Mesodermal cell (in vitro differentiated cells): ENCODE measurements at regions not wholly inside any gene's neighbourhood (a gene's known extent, or its start where the extent isn't known, plus 50 kb on each side); places are given as distances from the start of the nearest gene placed in this dataset.

Experiments
- H3K27ac ChIP-seq: 2 replicates; pipeline ENCODE4 v1.7.0; 2013; ENCODE audit warnings: mild to moderate bottlenecking, low read depth, low read length, moderate library complexity; ENCODE audit not compliant: severe bottlenecking
- H3K36me3 ChIP-seq: 2 replicates; pipeline ENCODE4 v1.7.1; 2013; ENCODE audit warnings: mild to moderate bottlenecking, low read length, moderate library complexity; ENCODE audit not compliant: control insufficient read depth, insufficient read depth
- H3K4me1 ChIP-seq: one replicate; pipeline ENCODE4 v1.7.1; 2013; ENCODE audit warnings: mild to moderate bottlenecking, low read length; ENCODE audit not compliant: insufficient read depth, control insufficient read depth, poor library complexity, severe bottlenecking
- H3K4me3 ChIP-seq: 2 replicates; pipeline ENCODE4 v1.7.0; 2013; ENCODE audit warnings: low read length, control low read depth, mild to moderate bottlenecking; ENCODE audit not compliant: insufficient read depth, poor library complexity, severe bottlenecking; ENCODE audit errors: extremely low read depth
- H3K9me3 ChIP-seq: 2 replicates; pipeline ENCODE4 v1.7.1; 2013; ENCODE audit warnings: mild to moderate bottlenecking, low read length, moderate library complexity; ENCODE audit not compliant: control insufficient read depth
- WGBS, 2 experiments: methylation state at CpG; one replicate each; pipeline ENCODE4 v1.1.5; 2013; ENCODE audit warnings: missing lambda C conversion rate in 2 of 2; ENCODE audit not compliant: insufficient coverage in 2 of 2; 5-methylcytosine and 5-hydroxymethylcytosine counted together

DNA sequence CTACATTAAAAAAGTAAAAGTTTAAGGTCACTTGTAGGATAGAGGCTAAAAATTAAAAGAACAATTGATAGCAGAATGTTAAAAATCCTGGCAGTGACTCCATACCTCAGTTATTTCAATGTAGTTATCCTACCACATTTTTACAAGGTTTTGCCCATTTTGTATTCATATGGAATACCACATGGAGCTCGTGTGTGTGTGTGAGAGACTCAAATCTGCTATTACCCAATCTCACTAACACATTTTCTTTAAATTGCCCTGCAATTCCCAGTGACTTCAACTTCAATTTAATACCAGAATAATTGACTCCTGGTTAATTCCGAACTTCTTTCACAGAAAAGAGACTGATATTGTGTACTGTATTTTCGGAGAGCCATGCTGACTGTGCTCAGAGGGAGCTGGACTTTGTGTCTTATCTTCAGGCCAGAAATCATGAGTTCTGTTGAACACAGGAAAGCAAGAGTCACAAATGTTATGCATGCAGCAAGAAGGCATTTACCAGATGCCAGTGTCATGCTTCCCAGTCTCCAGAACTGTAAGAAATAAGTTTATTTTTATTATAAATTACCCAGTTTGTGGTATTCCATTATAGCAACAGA, 529.0 kb upstream of the NECTIN3 start:
- Histone ChIP-seq H3K27ac (no peak overlapping the region), H3K4me1 (peaks cover 2% of the 10 kb centered on the region), H3K9me3 (no peaks in the 10 kb centered on the region), H3K4me3 (no peak overlapping the region), H3K36me3 (no peaks in the 10 kb centered on the region)
- 71 to 76% methylated on average over 1 to 2 of the region's 3 CpGs for WGBS, 2 experiments

DNA sequence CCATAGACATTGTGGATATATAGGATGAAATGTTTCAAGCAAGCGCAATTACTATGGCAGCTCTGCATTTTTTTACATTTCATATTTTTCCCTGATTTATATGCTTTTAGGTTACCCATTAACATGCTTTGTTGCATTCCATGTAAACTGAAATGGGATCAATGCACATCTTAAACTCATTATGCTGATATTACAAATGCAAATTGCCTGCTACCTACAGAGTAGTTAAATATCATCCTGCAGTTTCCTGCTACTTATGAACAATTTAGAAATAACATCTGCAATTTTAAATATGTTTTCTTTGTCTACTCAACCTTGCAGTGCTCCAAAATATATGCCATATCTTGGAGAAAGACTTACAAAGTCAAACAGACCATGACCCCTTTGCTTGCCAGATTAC, 526.9 kb upstream of the NECTIN3 start:
- no peak overlapping the region for H3K4me3 ChIP-seq
- no peaks in the 10 kb centered on the region for H3K36me3 ChIP-seq
- H3K4me1 ChIP-seq, result peaks cover 7% of the 10 kb centered on the region
- H3K9me3 ChIP-seq, result no peaks in the 10 kb centered on the region
- WGBS, 2 experiments, result no CpG with 5 or more reads among the region's 1 CpG
- no peak overlapping the region for H3K27ac ChIP-seq

DNA sequence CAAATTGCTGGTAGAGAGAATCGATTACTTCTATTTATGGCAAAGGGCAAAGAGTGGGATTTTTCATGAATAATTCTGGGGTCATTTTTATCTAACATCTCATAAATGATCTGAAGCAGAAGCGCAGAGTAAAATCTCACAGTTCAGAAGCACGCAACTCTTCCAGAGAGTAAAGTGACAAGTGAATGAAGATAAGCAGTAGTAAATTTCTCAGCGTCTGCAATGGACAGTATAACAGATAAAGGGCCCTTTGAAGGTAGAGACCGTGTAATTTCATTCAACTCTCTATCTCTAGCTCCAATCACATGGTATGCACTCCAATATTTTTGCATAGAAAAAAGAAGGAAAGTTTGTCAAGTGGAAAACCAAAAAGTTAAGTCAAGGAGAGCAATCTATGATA, 521.1 kb upstream of the NECTIN3 start:
- WGBS, 2 experiments, result 60% methylated on average over 1 of the region's 5 CpGs; no CpG with 5 or more reads in 1 of the 2 experiments
- peak overlapping the region; percentile 51 for H3K27ac ChIP-seq

DNA sequence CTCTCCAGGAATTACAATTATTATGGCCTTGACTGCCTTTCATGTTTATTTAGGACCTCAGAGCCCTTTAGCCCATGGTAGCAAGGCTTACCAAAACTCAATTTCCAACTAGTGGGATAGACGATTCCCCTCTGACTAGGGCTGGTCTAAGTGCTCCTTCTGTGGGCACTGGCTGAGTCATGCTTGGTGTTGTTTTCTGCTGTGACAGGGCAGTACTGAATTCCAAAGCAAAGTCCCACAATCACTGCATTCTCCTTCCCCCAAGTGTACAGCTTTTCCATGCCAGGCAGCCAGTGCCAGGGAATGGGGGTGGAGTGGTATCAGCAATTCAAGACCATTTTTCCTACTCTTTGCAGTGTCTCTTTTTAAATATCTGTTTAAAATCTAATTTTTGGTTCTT, 509.0 kb upstream of the NECTIN3 start:
- peaks cover 5% of the 10 kb centered on the region for H3K9me3 ChIP-seq
- H3K4me3 ChIP-seq, result no peak overlapping the region
- 100% methylated on average over 1 of the region's 1 CpG; no CpG with 5 or more reads in 1 of the 2 experiments for WGBS, 2 experiments
- H3K4me1 ChIP-seq, result no peaks in the 10 kb centered on the region
- no peaks in the 10 kb centered on the region for H3K36me3 ChIP-seq
- no peak overlapping the region for H3K27ac ChIP-seq

More for the DNA sequence above, 521.1 kb upstream of the NECTIN3 start:
- Histone ChIP-seq H3K36me3 (no peaks in the 10 kb centered on the region), H3K9me3 (no peaks in the 10 kb centered on the region), H3K4me1 (peaks cover 5% of the 10 kb centered on the region), H3K4me3 (no peak overlapping the region)

DNA sequence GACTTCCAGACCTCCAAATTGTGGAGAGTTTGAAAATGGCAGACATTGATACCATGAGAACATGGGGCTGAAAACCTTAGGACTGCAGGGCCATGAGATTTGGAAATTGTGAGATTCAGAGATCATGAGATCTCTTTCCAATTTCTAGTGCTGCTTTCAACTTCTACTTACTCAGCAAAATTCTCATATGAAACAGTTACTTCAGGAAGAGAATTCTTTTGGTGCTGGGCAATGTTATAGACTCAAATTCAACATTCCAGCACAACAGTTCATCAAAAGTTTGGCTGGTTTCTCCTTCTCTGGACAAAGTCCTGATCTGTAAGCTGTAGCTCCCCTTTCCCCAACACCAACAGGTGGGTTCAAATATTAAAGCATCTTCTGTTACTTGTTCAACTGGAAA, 506.9 kb upstream of the NECTIN3 start:
- peaks cover 5% of the 10 kb centered on the region for H3K4me1 ChIP-seq
- H3K27ac ChIP-seq, result no peak overlapping the region
- no peaks in the 10 kb centered on the region for H3K36me3 ChIP-seq
- H3K4me3 ChIP-seq, result no peak overlapping the region
- H3K9me3 ChIP-seq, result peaks cover 5% of the 10 kb centered on the region

DNA sequence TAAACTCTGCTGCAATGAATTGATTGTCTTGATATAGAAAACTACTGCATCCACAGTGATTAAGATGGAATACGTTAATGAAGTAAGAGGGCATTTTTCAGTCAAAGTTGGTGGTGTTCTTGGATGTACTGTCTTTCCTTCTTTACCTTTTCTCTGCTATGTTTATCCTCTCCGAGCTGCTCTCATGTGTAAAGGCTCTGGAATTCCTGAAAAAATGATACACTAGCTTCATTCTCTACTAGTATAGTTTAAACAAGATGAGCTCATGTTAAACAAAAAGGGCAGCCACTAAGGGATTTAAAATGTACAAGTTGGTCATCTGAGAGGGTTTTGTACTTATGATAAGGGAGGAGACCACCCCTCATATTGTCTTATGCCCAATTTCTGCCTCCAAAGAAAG, 504.6 kb upstream of the NECTIN3 start:
- no peaks in the 10 kb centered on the region for H3K36me3 ChIP-seq
- peaks cover 5% of the 10 kb centered on the region for H3K4me1 ChIP-seq
- 100% methylated on average over 1 of the region's 2 CpGs; no CpG with 5 or more reads in 1 of the 2 experiments for WGBS, 2 experiments
- H3K4me3 ChIP-seq, result no peak overlapping the region
- peaks cover 5% of the 10 kb centered on the region for H3K9me3 ChIP-seq
- H3K27ac ChIP-seq, result peak overlapping the region; percentile 24

DNA sequence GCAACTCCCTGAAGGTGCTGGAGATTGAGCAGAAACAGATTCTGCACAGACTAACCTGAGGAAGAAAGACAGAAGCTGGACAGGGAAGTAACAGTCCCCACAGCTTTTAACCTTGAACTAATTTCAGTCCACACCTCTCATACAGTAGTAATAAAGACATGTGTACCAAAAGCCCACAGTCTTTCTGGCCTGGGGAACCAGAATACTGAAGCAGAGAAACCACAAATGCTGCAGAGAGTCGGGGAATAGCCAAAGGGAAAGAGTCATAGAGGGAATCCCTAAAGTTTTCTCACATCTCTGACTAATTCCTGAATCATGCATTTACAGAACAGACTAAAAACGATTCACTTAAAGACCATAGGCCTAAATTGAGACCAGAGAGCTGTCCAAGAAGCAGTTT, 503.4 kb upstream of the NECTIN3 start:
- Histone ChIP-seq H3K27ac (peak overlapping the region; percentile 3), H3K9me3 (no peaks in the 10 kb centered on the region), H3K4me3 (no peak overlapping the region), H3K36me3 (no peaks in the 10 kb centered on the region), H3K4me1 (peaks cover 5% of the 10 kb centered on the region)
- 13 to 83% methylated on average over 1 to 2 of the region's 2 CpGs for WGBS, 2 experiments

DNA sequence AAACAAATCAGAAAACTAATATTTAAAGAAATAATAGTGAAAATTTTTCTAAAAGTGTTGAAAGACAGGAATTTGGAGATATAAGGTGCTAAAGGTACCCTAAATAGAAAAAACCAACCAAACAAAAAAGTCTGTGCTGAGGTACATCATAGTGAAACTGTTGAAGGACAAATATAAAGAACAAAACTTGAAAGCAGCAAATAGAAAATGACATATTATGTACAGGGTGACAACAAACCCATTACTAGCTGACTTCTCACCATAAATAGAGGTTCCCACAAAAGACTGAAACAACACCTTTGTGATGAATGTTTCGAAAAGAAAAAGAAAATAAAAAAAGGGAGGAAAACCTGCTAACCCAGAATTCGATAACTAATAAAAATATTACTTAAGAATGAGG, 502.5 kb upstream of the NECTIN3 start:
- no peak overlapping the region for H3K4me3 ChIP-seq
- no peaks in the 10 kb centered on the region for H3K9me3 ChIP-seq
- H3K4me1 ChIP-seq, result peaks cover 5% of the 10 kb centered on the region
- no CpG with 5 or more reads among the region's 2 CpGs for WGBS, 2 experiments
- H3K36me3 ChIP-seq, result no peaks in the 10 kb centered on the region
- no peak overlapping the region for H3K27ac ChIP-seq

DNA sequence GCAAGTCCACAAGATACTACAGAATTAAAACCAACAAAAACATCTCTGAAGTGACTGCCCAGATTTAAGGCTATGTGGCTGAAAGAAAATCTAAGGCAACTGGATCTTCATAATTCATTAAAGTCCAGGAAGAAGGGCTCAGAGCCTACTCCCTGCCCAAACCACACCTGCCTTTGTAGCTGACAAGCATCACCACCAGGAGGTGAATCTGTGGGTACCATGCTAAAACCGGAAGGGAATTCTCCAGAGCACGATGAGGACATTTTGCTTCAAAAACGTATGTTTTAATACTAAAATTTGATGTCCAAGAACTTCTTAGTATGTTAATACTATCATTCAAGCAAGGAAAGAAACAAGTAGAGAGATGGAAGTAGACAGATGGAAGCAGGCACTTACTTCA, 495.9 kb upstream of the NECTIN3 start:
- no peaks in the 10 kb centered on the region for H3K36me3 ChIP-seq
- no peak overlapping the region for H3K4me3 ChIP-seq
- H3K9me3 ChIP-seq, result no peaks in the 10 kb centered on the region
- no peak overlapping the region for H3K27ac ChIP-seq
- peaks cover 16% of the 10 kb centered on the region for H3K4me1 ChIP-seq
- 100% methylated on average over 1 of the region's 3 CpGs; no CpG with 5 or more reads in 1 of the 2 experiments for WGBS, 2 experiments

DNA sequence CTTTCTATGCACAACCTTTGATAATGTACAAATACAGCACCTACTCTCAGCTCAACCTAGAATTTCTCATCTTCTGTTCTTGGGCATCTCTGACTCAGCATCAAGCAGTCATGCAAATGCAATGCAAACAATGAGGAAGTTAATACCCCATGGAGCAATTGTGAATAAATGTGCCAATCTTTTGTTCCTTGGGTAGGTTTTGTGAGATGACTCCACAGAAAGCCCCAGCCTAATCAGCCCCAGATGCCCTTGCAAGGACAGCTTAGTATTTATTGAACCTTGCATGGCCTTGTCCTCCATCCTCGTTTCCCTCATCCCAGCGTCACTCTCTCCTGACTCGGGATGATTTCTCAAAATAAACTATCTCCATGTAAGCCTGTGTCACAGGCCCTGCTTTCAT, 494.7 kb upstream of the NECTIN3 start:
- Histone ChIP-seq H3K9me3 (no peaks in the 10 kb centered on the region), H3K27ac (peak overlapping the region; percentile 90), H3K36me3 (no peaks in the 10 kb centered on the region), H3K4me3 (no peak overlapping the region), H3K4me1 (peaks cover 16% of the 10 kb centered on the region)
- WGBS, 2 experiments, result 6% methylated on average over 2 of the region's 3 CpGs; no CpG with 5 or more reads in 1 of the 2 experiments

DNA sequence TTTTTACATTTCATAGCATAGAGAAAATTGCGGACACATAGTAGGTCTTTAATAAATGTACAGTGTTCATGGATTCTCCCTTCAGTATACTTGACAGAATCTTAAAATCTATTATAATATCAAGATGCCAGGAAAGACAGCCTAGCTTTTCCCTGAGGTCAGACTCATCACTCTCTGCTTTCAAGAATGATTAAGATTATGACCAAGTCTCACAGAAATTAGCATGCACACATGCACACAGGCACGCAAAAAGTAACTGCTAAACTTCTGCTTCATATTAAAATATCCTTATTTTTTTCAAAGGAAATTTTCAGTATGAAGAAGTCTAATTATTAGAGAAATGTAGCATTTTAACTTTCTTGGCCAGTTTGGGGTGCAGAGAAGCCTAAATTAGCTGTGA, 493.8 kb upstream of the NECTIN3 start:
- Histone ChIP-seq H3K36me3 (no peaks in the 10 kb centered on the region), H3K27ac (peak overlapping the region; percentile 90), H3K4me1 (peaks cover 16% of the 10 kb centered on the region), H3K4me3 (no peak overlapping the region), H3K9me3 (no peaks in the 10 kb centered on the region)
- WGBS, 2 experiments, result no CpG with 5 or more reads among the region's 2 CpGs
